ENCODE measurements at regions not wholly inside any gene's neighbourhood (a gene's known extent, or its start where the extent isn't known, plus 50 kb on each side); places are given as distances from the start of the nearest gene placed in this dataset.

DNA sequence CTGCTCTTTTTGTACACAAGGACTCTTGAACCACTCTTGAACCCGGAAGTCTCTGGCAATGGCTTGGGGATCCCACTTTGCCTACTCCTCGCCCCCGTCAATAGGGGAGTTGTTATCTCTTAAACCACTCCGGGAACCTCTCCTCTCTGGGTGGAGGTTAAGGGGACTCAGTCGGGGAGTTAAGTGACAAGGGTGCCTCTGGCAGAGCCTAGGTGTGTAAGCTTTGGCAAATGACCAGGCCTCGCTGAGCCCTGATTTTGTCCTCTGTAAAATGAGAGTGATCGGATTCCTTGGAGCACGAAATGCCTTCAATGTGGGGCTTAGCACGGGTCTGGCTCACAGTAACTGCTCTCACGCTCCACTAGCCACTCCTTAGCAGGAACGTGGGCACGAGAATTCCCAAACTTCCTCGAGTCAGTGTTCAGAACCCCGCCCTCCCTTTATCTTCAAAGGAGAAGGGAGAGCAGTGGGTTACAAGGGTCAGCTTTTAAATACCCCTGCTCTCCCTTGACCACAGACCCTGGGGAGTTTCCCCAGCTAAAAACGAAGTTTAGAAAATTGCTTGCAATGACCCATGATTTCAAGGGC lies 193.3 kb downstream of the KATNAL1 start:
- no peak overlapping the region for H4K8ac ChIP-seq (ENCODE audit: low read depth, low read length)
- no peak overlapping the region for H2BK5ac ChIP-seq (ENCODE audit: low read length)
- H4K91ac ChIP-seq (ENCODE audit: low read depth, low read length, poor library complexity): no peak overlapping the region
- peaks cover 11 to 20% of the 10 kb centered on the region in 2 donors for H3K4me1 ChIP-seq (ENCODE audit: control insufficient read depth in 2 of 2, insufficient read depth in 1 of 2, low read depth in 1 of 2, low read length in 2 of 2)
- peak overlapping the region; percentile 65 to 87 for H3K4me3 ChIP-seq (ENCODE audit: low read length in 2 of 2)
- no CpG with 5 or more reads among the region's 15 CpGs for WGBS, 2 donors (ENCODE audit: extremely low coverage in 2 of 2, insufficient read length in 2 of 2, insufficient replicate concordance in 1 of 2)
- H3K9ac ChIP-seq (ENCODE audit: low read depth, low read length, poor library complexity): no peak overlapping the region
- H3K27ac ChIP-seq (replicated peaks; ENCODE audit: low read length): peak overlapping the region; percentile 71
- H3K23ac ChIP-seq (ENCODE audit: low read depth, low read length, poor library complexity): no peak overlapping the region
- no peak overlapping the region for H3K14ac ChIP-seq (ENCODE audit: low read length)
- no peaks in the 10 kb centered on the region for H3K79me1 ChIP-seq (ENCODE audit: low read depth, low read length)
- DNase-seq (ENCODE audit: low spot score): peak; percentile 48
- peak overlapping the region; percentile 75 for H3K4me2 ChIP-seq (ENCODE audit: insufficient read depth, low read length, poor library complexity, severe bottlenecking)
- H2BK120ac ChIP-seq (ENCODE audit: low read depth, low read length): no peak overlapping the region
- H3K36me3 ChIP-seq (replicated peaks in 1 of 2; ENCODE audit: control insufficient read depth in 2 of 2, insufficient read depth in 2 of 2, low read length in 2 of 2): no peaks in the 10 kb centered on the region
- H2AK5ac ChIP-seq (ENCODE audit: low read depth, low read length): no peak overlapping the region
- no peak overlapping the region for H2BK12ac ChIP-seq (ENCODE audit: low read length)
- H2BK15ac ChIP-seq (ENCODE audit: low read length): peak overlapping the region; percentile 59
- H3K18ac ChIP-seq (ENCODE audit: low read length): peak overlapping the region; percentile 95
- peaks cover 0 to 10% (median 0%) of the 10 kb centered on the region in 3 experiments for H3K27me3 ChIP-seq (ENCODE audit: control insufficient read depth in 3 of 3, insufficient read depth in 3 of 3, low read depth in 1 of 3, low read length in 3 of 3)
- no peaks in the 10 kb centered on the region for H3K9me3 ChIP-seq (replicated peaks in 1 of 2; ENCODE audit: control insufficient read depth in 2 of 2, insufficient read depth in 1 of 2, low read depth in 1 of 2, low read length in 2 of 2)
- H3K4ac ChIP-seq (ENCODE audit: low read length): no peak overlapping the region
- peak overlapping the region; percentile 96 for H2AFZ ChIP-seq (ENCODE audit: low read length)

DNA sequence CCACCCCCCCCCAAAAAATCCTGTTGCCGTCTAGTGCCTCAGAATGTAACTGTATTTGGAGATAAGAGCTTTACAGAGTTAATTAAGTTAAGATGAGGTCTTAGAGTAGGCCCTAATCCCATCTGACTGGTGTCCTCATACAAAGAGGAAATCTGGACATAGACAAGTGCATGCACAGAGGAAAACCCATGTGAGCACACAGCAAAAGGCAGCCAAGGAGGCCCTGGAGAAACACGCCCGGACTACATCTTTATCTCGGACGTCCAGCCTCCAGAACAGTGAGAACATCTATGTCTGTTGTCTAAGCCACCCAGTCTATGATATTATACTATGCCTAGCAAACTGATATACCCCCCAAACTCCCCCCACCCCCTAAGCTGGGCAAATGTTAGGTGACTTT lies 193.8 kb downstream of the KATNAL1 start:
- H3K4me2 ChIP-seq (ENCODE audit: insufficient read depth, low read length, poor library complexity, severe bottlenecking): no peak overlapping the region
- no peaks in the 10 kb centered on the region for H3K9me3 ChIP-seq (replicated peaks in 1 of 2; ENCODE audit: control insufficient read depth in 2 of 2, insufficient read depth in 1 of 2, low read depth in 1 of 2, low read length in 2 of 2)
- no peak for DNase-seq (ENCODE audit: low spot score)
- WGBS, 2 donors (ENCODE audit: extremely low coverage in 2 of 2, insufficient read length in 2 of 2, insufficient replicate concordance in 1 of 2): no CpG with 5 or more reads among the region's 5 CpGs
- H3K14ac ChIP-seq (ENCODE audit: low read length): no peak overlapping the region
- H3K79me1 ChIP-seq (ENCODE audit: low read depth, low read length): no peaks in the 10 kb centered on the region
- H2AK5ac ChIP-seq (ENCODE audit: low read depth, low read length): no peak overlapping the region
- no peak overlapping the region for H3K27ac ChIP-seq (replicated peaks; ENCODE audit: low read length)
- H4K91ac ChIP-seq (ENCODE audit: low read depth, low read length, poor library complexity): no peak overlapping the region
- H3K36me3 ChIP-seq (replicated peaks in 1 of 2; ENCODE audit: control insufficient read depth in 2 of 2, insufficient read depth in 2 of 2, low read length in 2 of 2): no peaks in the 10 kb centered on the region
- no peak overlapping the region for H3K23ac ChIP-seq (ENCODE audit: low read depth, low read length, poor library complexity)
- no peak overlapping the region for H2BK15ac ChIP-seq (ENCODE audit: low read length)
- H2AFZ ChIP-seq (ENCODE audit: low read length): peak overlapping the region; percentile 96
- peaks cover 11 to 20% of the 10 kb centered on the region in 2 donors for H3K4me1 ChIP-seq (ENCODE audit: control insufficient read depth in 2 of 2, insufficient read depth in 1 of 2, low read depth in 1 of 2, low read length in 2 of 2)
- H2BK120ac ChIP-seq (ENCODE audit: low read depth, low read length): no peak overlapping the region
- H4K8ac ChIP-seq (ENCODE audit: low read depth, low read length): no peak overlapping the region
- no peak overlapping the region for H3K9ac ChIP-seq (ENCODE audit: low read depth, low read length, poor library complexity)
- H3K4ac ChIP-seq (ENCODE audit: low read length): no peak overlapping the region
- H3K18ac ChIP-seq (ENCODE audit: low read length): no peak overlapping the region
- H2BK5ac ChIP-seq (ENCODE audit: low read length): no peak overlapping the region
- no peak overlapping the region for H2BK12ac ChIP-seq (ENCODE audit: low read length)
- H3K4me3 ChIP-seq (ENCODE audit: low read length in 2 of 2): no peak overlapping the region
- peaks cover 0 to 10% (median 0%) of the 10 kb centered on the region in 3 experiments for H3K27me3 ChIP-seq (ENCODE audit: control insufficient read depth in 3 of 3, insufficient read depth in 3 of 3, low read depth in 1 of 3, low read length in 3 of 3)

DNA sequence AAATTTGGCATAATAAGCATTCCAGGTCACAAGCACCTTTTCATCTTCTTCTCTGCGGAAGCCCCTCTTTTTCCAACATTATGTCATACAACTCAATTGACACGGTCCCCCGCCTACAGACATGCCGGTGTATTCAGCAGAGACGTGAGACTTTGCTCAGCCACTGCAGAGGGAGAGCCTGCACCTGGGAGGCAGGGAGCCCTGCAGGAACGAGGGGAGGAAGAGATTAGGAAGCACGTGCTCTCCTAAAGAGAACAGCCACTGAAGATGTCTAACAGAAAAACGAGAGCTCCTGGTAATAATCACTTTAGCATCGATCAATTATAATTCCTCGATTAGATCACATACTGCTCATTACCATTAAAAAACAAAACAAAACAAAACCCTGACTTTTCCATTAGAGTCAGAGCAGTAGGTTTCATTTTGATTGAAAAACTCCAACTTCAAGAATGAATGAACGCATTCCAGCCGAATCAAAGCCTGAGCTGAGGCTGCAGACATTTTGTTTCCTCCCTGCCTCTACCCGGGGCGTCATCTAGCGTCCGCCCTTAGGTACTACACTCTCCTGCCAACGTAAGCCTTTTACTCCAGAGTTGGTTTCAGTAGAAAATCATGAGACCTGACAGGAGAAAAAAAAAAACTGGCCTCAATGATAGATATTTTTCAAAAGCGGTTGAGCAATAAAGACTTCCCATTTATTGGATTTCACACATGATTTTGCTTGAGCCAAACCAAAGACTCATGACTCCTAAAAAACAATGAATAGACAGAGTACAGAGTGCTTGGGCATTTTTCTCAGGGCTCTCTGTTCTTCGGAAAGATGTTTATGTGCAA lies 194.5 kb downstream of the KATNAL1 start:
- Histone ChIP-seq H2AFZ (ENCODE audit: low read length) (peak overlapping the region; percentile 74), H2AK5ac (ENCODE audit: low read depth, low read length) (no peak overlapping the region), H4K8ac (ENCODE audit: low read depth, low read length) (no peak overlapping the region), H2BK12ac (ENCODE audit: low read length) (no peak overlapping the region), H3K23ac (ENCODE audit: low read depth, low read length, poor library complexity) (no peak overlapping the region), H3K9me3 (replicated peaks in 1 of 2; ENCODE audit: control insufficient read depth in 2 of 2, insufficient read depth in 1 of 2, low read depth in 1 of 2, low read length in 2 of 2) (no peaks in the 10 kb centered on the region), H3K14ac (ENCODE audit: low read length) (no peak overlapping the region), H3K4ac (ENCODE audit: low read length) (no peak overlapping the region), H3K27me3 (ENCODE audit: control insufficient read depth in 3 of 3, insufficient read depth in 3 of 3, low read depth in 1 of 3, low read length in 3 of 3) (peaks cover 0 to 10% (median 0%) of the 10 kb centered on the region in 3 experiments), H3K4me1 (ENCODE audit: control insufficient read depth in 2 of 2, insufficient read depth in 1 of 2, low read depth in 1 of 2, low read length in 2 of 2) (peaks cover 11 to 20% of the 10 kb centered on the region in 2 donors), H4K91ac (ENCODE audit: low read depth, low read length, poor library complexity) (no peak overlapping the region), H2BK15ac (ENCODE audit: low read length) (no peak overlapping the region), H2BK5ac (ENCODE audit: low read length) (no peak overlapping the region), H3K9ac (ENCODE audit: low read depth, low read length, poor library complexity) (no peak overlapping the region), H3K79me1 (ENCODE audit: low read depth, low read length) (no peaks in the 10 kb centered on the region), H3K4me2 (ENCODE audit: insufficient read depth, low read length, poor library complexity, severe bottlenecking) (no peak overlapping the region), H3K27ac (replicated peaks; ENCODE audit: low read length) (no peak overlapping the region), H2BK120ac (ENCODE audit: low read depth, low read length) (no peak overlapping the region), H3K4me3 (ENCODE audit: low read length in 2 of 2) (peak overlapping the region in 1 of 2 donors; percentile 1), H3K36me3 (replicated peaks in 1 of 2; ENCODE audit: control insufficient read depth in 2 of 2, insufficient read depth in 2 of 2, low read length in 2 of 2) (no peaks in the 10 kb centered on the region), H3K18ac (ENCODE audit: low read length) (no peak overlapping the region)
- peak; percentile 80 for DNase-seq (ENCODE audit: low spot score)
- WGBS, 2 donors (ENCODE audit: extremely low coverage in 2 of 2, insufficient read length in 2 of 2, insufficient replicate concordance in 1 of 2): no CpG with 5 or more reads among the region's 19 CpGs

DNA sequence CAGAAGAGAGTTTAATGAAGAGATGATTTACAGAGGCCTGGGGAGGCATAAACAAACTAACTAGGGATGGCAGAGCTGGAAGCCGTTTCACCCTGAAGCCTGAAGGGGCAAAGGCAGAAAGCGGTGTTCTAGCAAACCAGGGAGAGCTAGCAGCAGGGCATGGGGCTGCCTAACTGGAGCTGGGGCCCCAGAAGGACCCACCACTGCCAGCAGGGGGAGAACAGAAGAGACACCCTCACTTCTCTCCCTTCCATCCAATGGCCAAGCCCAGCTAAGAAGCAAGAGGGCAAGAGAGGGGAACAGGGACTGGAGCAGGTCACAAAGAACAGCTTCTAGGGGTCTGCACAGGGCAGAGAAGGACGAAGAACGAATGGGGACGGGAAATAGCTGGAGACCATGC lies 195.5 kb downstream of the KATNAL1 start:
- Histone ChIP-seq H3K18ac (ENCODE audit: low read length) (no peak overlapping the region), H2BK12ac (ENCODE audit: low read length) (no peak overlapping the region), H3K4me2 (ENCODE audit: insufficient read depth, low read length, poor library complexity, severe bottlenecking) (no peak overlapping the region), H2BK5ac (ENCODE audit: low read length) (no peak overlapping the region), H3K23ac (ENCODE audit: low read depth, low read length, poor library complexity) (no peak overlapping the region), H3K27me3 (ENCODE audit: control insufficient read depth in 3 of 3, insufficient read depth in 3 of 3, low read depth in 1 of 3, low read length in 3 of 3) (peaks cover 0 to 10% (median 0%) of the 10 kb centered on the region in 3 experiments), H3K4me1 (ENCODE audit: control insufficient read depth in 2 of 2, insufficient read depth in 1 of 2, low read depth in 1 of 2, low read length in 2 of 2) (peaks cover 11 to 20% of the 10 kb centered on the region in 2 donors), H3K27ac (replicated peaks; ENCODE audit: low read length) (no peak overlapping the region), H2BK120ac (ENCODE audit: low read depth, low read length) (no peak overlapping the region), H3K4me3 (ENCODE audit: low read length in 2 of 2) (no peak overlapping the region), H3K79me1 (ENCODE audit: low read depth, low read length) (no peaks in the 10 kb centered on the region), H3K36me3 (replicated peaks in 1 of 2; ENCODE audit: control insufficient read depth in 2 of 2, insufficient read depth in 2 of 2, low read length in 2 of 2) (no peaks in the 10 kb centered on the region), H2BK15ac (ENCODE audit: low read length) (no peak overlapping the region), H3K9me3 (replicated peaks in 1 of 2; ENCODE audit: control insufficient read depth in 2 of 2, insufficient read depth in 1 of 2, low read depth in 1 of 2, low read length in 2 of 2) (no peaks in the 10 kb centered on the region), H4K91ac (ENCODE audit: low read depth, low read length, poor library complexity) (no peak overlapping the region), H3K14ac (ENCODE audit: low read length) (no peak overlapping the region), H3K4ac (ENCODE audit: low read length) (no peak overlapping the region), H2AK5ac (ENCODE audit: low read depth, low read length) (no peak overlapping the region), H2AFZ (ENCODE audit: low read length) (peak overlapping the region; percentile 6), H3K9ac (ENCODE audit: low read depth, low read length, poor library complexity) (no peak overlapping the region), H4K8ac (ENCODE audit: low read depth, low read length) (no peak overlapping the region)
- WGBS, 2 donors (ENCODE audit: extremely low coverage in 2 of 2, insufficient read length in 2 of 2, insufficient replicate concordance in 1 of 2): no CpG with 5 or more reads among the region's 5 CpGs
- no peak for DNase-seq (ENCODE audit: low spot score)
